ENCODE measurements at regions not wholly inside any gene's neighbourhood (a gene's known extent, or its start where the extent isn't known, plus 50 kb on each side); places are given as distances from the start of the nearest gene placed in this dataset.

DNA sequence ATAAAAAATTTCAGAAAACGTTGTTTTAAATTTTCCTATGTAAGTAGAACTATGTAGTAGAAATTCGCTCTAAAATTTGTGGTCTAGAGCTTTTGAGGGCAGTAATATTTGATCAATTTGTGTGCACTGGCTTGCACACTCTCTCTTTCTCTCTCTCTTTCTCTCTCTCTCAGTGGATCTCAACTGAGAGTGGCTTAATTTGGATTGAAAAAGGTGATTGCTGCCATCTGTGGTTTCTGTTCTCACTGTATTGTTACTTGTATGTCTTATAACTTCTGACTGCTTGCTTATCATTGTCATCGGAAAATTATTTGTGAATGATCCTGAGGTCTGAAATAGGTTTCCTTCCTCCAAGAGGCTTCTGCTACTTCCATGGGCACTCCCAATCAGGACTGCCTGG lies 368.2 kb downstream of the KCTD16 start:
- TF ChIP-seq, protein P1, sequence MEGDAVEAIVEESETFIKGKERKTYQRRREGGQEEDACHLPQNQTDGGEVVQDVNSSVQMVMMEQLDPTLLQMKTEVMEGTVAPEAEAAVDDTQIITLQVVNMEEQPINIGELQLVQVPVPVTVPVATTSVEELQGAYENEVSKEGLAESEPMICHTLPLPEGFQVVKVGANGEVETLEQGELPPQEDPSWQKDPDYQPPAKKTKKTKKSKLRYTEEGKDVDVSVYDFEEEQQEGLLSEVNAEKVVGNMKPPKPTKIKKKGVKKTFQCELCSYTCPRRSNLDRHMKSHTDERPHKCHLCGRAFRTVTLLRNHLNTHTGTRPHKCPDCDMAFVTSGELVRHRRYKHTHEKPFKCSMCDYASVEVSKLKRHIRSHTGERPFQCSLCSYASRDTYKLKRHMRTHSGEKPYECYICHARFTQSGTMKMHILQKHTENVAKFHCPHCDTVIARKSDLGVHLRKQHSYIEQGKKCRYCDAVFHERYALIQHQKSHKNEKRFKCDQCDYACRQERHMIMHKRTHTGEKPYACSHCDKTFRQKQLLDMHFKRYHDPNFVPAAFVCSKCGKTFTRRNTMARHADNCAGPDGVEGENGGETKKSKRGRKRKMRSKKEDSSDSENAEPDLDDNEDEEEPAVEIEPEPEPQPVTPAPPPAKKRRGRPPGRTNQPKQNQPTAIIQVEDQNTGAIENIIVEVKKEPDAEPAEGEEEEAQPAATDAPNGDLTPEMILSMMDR (optimal IDR thresholded peaks at IDR 0.05 in 1 of 3, IDR thresholded peaks at IDR 0.05 in 1 of 3, conservative IDR thresholded peaks at IDR 0.05 in 1 of 3; ENCODE audit: extremely low read depth in 1 of 3, insufficient read depth in 2 of 3, low read length in 3 of 3): no peak
- no peak for TF ChIP-seq EZH2 (IDR thresholded peaks at IDR 0.05; ENCODE audit: low read length)

All from keratinocyte (primary cell).